B cell (primary cell): ENCODE measurements at regions not wholly inside any gene's neighbourhood (a gene's known extent, or its start where the extent isn't known, plus 50 kb on each side); places are given as distances from the start of the nearest gene placed in this dataset.

ENCODE experiments used
- EZH2 ChIP-seq: IDR thresholded peaks from 2 replicates; pipeline ENCODE4 v1.6.1; 2012; ENCODE audit warnings: borderline replicate concordance, low read depth, mild to moderate bottlenecking, moderate library complexity, low read length; ENCODE audit not compliant: insufficient read depth, poor library complexity, severe bottlenecking
- TF ChIP-seq, protein P1 (sequence below): fragments of 200-600 bp; IDR thresholded peaks from one replicate; pipeline ENCODE4 v1.8.0; 2022; ENCODE audit warnings: antibody characterized with exemption, mild to moderate bottlenecking

DNA sequence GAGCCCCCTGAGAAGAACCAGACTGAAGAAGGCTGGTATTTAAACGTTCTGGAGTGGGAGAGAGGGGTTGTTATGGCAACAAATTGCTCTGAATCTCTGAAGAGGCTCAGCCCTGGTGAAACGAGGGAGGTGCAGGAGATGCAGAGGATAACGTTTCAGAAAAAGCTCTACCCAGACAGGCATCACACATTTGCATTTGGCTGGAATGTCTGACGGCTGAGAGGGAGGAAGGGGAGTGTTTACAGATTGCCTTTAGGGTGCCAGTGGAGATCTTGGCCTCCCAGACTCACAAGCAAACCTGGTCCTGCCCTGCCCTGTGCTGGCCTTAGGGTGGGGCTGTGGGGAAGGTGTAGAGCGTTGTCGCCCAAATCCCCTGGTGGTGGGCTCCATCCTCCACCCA lies 169.0 kb upstream of the AJAP1 start:
- TF ChIP-seq, protein P1, sequence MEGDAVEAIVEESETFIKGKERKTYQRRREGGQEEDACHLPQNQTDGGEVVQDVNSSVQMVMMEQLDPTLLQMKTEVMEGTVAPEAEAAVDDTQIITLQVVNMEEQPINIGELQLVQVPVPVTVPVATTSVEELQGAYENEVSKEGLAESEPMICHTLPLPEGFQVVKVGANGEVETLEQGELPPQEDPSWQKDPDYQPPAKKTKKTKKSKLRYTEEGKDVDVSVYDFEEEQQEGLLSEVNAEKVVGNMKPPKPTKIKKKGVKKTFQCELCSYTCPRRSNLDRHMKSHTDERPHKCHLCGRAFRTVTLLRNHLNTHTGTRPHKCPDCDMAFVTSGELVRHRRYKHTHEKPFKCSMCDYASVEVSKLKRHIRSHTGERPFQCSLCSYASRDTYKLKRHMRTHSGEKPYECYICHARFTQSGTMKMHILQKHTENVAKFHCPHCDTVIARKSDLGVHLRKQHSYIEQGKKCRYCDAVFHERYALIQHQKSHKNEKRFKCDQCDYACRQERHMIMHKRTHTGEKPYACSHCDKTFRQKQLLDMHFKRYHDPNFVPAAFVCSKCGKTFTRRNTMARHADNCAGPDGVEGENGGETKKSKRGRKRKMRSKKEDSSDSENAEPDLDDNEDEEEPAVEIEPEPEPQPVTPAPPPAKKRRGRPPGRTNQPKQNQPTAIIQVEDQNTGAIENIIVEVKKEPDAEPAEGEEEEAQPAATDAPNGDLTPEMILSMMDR = no peak
- TF ChIP-seq EZH2 = no peak
